HTR-8/SVneo (cell line): ENCODE measurements at regions not wholly inside any gene's neighbourhood (a gene's known extent, or its start where the extent isn't known, plus 50 kb on each side); places are given as distances from the start of the nearest gene placed in this dataset.
A peak's percentile ranks its signal among the peaks of the same experiment; 100 is the strongest.
"Not testable (repeated sequence)": the region's sequence is repeated elsewhere in the genome, so short reads cannot be mapped to it uniquely, and the experiment has no call there.

Experiments used
- DNase-seq: peaks from one replicate; pipeline ENCODE4 v3.0.0; 2011; ENCODE audit warnings: low spot score, mixed read lengths; ENCODE audit not compliant: insufficient read length
- FAIRE-seq: peaks from 2 replicates; lab custom pipeline; 2011; peaks lifted over from hg19 to GRCh38; lab: Jason Lieb, UNC

- FAIRE-seq (no peak), DNase-seq (no peak)
Observed at GRCh38 chr5:98540056-98540455, 233.4 kb upstream of the RGMB start.

DNA sequence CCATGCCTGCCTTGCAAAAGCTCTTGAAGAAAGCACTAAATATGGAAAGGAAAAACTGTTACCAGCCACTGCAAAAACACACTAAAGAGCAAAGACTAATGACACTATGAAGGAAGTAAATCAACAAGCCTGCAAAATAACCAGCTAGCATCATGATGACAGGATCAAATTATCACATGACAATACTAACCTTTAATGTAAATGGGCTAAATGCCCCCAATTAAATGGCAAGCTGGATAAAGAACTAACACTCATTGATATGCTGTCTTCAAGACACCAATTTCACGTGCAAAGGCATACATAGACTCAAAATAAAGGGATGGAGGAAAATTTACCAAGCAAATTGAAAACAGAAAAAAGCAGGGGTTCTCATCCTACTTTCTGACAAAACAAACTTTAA lies 231.8 kb upstream of the RGMB start:
- DNase-seq (no peak), FAIRE-seq (no peak)

DNA sequence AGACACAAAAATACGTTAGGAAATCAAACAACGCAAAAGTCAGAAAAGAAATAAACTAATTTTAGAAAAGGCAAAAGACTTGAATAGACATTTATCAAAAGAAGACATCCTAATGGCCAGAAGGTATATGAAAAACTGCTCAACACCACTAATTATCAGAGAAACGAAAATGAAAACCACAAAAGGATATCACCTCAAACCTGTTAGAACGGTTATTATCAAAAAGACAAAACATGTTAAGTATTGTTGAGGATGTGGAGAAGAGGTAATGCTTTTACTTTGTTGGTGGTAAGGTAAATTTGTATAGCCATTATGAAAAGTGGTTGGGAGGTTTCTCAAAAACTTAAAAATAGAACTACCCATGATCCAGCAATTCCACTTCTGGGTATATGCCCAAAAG lies 230.0 kb upstream of the RGMB start:
- FAIRE-seq: no peak
- DNase-seq: no peak

DNA sequence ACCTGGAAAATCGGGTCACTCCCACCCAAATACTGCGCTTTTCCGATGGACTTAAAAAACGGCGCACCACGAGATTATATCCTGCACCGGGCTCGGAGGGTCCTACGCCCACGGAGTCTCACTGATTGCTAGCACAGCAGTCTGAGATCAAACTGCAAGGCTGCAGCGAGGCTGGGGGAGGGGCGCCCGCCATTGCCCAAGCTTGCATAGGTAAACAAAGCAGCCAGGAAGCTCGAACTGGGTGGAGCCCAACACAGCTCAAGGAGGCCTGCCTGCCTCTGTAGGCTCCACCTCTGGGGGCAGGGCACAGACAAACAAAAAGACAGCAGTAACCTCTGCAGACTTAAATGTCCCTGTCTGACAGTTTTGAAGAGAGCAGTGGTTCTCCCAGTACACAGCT lies 226.5 kb upstream of the RGMB start:
- not testable (repeated sequence) for FAIRE-seq, DNase-seq

- no peak for FAIRE-seq
- no peak for DNase-seq
Observed at GRCh38 chr5:98556712-98557111, 216.8 kb upstream of the RGMB start.

GRCh38 chr5:98557916-98558315 lies 215.5 kb upstream of the RGMB start:
- no peak for FAIRE-seq
- no peak for DNase-seq

GRCh38 chr5:98563885-98564653 lies 209.4 kb upstream of the RGMB start:
- FAIRE-seq (no peak), DNase-seq (no peak)

DNA sequence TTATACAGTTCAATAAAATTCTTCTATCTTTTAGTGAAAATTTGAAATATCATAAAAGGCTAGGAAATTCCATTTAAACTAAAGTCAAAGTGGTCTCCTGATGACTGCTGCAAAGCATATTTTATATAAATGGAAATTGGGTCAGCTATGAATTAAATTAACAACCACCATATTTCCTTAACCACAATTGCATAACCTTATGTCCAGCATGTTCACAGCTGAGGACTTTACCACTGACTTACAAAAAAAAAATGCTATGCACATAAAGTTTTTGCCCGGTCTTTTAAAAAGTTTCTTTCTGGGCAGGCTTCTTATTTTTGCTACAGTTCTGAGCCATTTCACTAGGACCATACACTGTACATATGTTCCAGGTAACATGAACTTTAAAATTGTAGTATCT lies 208.6 kb upstream of the RGMB start:
- DNase-seq (no peak), FAIRE-seq (no peak)

DNA sequence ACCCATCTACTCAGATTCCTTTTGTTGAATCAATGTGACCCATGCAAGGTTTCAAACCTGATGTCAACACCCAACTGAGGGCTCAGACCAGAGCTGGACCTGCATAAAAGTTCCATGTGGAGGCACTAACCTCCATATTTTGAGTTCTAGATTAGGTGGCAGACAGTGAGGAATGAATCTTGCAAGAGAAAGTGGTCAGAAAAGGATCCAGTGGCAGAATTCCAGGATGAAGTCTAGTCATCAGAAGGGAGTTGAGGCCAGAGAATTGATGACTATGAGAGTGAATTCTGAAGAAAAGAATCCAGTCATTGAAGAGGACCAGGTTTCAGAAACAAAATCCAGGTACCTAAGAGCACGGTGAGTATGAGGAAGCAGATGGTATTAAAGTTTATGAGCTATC lies 205.1 kb upstream of the RGMB start:
- DNase-seq: no peak
- FAIRE-seq: no peak

DNA sequence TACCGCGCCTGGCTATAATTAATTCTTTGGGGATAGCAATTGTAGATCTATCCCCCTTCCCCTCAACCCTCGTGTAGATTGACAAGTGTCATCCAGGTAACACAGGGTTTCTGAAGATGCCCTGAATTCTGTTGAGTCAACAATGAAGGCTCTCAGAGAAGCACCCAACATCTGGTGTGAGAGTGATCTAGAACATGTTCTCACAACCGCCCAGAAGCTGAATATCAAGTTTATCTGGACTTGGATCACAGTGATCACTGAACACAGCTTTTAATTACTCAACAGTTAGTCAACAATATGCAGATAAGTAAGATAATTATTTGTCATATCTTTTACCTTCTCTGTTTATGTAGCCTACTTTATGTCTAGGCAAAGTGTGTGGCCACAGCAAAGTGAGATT lies 204.2 kb upstream of the RGMB start:
- FAIRE-seq: no peak
- no peak for DNase-seq

GRCh38 chr5:98570010-98570409 lies 203.5 kb upstream of the RGMB start:
- DNase-seq (peak; percentile 12), FAIRE-seq (no peak)

- DNase-seq (no peak), FAIRE-seq (no peak)
Observed at GRCh38 chr5:98570661-98571191, 202.7 kb upstream of the RGMB start.

GRCh38 chr5:98573834-98574320 lies 199.6 kb upstream of the RGMB start:
- DNase-seq: no peak
- FAIRE-seq: no peak

DNA sequence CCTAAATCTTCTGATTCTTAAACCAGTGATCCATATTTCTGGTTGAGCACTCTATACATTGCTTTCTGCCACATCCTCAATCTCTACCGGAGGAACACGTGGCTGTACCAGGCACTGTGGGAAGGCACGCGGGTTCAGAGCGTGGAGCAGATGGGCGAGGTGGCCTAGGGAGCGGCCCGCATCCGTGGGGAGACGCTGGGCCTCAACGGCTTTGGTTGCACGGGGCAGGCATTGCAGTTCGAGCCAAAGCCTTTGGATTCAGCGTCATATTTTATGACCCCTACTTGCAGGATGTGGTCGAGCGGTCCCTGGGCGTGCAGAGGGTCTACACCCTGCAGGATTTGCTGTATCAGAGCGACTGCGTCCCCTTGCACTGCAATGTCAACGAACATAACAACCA lies 197.2 kb upstream of the RGMB start:
- DNase-seq (no peak), FAIRE-seq (peak; percentile 89)

- no peak for DNase-seq
- no peak for FAIRE-seq
Observed at GRCh38 chr5:98578438-98578837, 195.0 kb upstream of the RGMB start.

- FAIRE-seq (no peak), DNase-seq (no peak)
Observed at GRCh38 chr5:98581112-98581997, 192.1 kb upstream of the RGMB start.

DNA sequence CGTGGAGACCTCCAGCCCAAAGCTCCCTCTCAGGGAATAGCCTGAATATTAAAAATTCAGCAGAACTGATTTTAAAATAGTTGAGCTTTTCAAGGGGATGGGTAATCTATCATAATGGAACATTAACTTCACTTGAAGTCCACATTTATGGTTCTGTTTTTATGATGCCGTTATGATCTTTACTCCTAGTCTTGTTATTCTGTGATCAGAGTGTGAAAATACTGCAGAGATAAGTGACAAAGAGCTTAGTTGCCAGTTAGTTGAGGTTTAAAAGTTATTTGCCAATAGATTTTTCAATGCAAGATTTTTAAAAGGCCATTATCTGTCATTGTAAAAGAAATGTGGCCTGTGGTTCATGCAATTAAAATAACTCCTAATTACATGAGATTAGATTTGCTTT lies 189.9 kb upstream of the RGMB start:
- no peak for DNase-seq
- no peak for FAIRE-seq

DNA sequence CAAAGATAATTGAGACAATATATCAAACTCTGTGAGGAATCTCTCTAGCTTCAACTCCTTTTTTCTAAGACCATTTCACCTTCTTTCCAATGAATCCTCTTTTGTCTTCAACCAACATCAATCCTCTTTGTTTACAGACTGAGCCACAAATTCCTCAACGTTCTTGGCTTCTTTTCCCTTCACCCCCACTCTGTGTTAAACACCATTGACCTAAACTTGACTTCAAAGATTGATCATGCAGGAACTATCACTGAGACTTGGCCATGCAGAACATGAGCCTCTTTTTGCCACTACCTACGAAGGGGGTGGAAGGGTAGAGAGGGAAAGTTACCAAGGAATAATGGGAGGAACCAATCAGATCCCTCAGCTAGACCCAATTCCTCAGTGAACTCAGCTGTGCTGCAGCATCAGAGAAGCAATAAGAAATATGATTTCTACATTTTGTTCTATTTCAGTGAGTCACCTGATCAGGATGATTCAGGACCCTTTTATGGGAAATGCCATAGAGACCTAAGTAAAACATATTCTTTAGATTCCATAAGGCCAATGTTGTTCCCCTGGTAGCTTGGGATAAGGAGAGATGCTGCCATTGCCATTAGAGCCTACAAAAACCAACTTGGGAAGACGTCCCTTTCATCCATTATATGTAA lies 187.7 kb upstream of the RGMB start:
- FAIRE-seq: no peak
- DNase-seq: no peak

GRCh38 chr5:98586581-98586980 lies 186.9 kb upstream of the RGMB start:
- FAIRE-seq (no peak), DNase-seq (no peak)

- DNase-seq (no peak), FAIRE-seq (no peak)
Observed at GRCh38 chr5:98587166-98587565, 186.3 kb upstream of the RGMB start.

DNA sequence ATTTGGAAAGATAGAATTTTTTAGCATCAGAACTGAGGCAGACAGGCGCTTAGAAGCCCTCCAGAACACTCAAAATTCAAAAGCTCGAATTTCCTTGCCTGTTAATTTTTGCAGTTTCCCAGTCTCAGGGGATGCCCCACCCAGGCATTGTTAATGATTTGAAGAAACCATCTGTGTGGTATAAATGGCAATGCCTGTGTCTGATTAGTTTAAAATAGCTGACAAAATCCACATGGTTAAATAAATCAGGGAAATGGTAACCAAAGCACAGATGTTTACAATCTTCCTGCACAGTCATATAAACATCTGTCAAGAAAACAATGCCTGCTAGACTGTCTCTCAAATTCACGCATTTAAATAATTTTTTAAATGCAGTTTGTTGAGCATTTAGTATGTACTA lies 185.2 kb upstream of the RGMB start:
- DNase-seq (no peak), FAIRE-seq (no peak)
